ENCODE measurements at regions not wholly inside any gene's neighbourhood (a gene's known extent, or its start where the extent isn't known, plus 50 kb on each side); places are given as distances from the start of the nearest gene placed in this dataset.

DNA sequence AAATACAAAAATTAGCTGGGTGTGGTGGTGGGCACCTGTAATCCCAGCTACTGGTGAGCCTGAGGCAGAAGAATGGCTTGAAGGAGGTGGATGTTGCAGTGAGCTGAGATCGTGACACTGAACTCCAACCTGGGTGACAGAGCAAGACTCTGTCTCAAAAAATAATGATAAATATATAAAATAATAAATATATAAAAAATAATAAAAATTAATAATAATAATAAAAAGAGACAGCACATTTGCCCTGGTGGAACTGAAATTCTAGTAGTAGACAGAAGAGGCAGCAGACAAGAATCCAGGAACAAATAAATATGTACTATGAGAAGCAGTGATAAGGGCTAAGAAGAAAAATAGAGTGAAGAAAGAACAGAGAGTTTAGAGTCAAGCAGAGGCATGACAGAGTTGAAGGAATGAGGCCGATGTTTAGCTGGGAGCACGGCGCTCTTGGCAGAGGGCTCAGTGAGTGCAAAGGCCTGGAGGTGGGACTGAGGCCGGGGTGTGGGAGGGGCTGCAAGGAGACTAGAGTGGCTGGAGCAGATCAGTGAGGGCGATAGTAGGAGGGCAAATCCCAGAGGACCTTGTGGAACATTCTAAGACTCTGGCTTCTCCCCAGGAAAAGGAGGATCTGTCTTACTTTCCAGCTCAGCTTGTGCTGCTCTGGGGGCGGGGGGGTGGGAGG lies 410.3 kb downstream of the MN1 start:
- Histone ChIP-seq H3K4me2 (ENCODE audit: insufficient read depth in 1 of 2, low read depth in 2 of 2, low read length in 2 of 2) (no peak overlapping the region), H4K5ac (ENCODE audit: insufficient read length, low read depth, low read length) (no peak overlapping the region), H2BK12ac (ENCODE audit: low read depth, low read length) (no peak overlapping the region), H2AK5ac (ENCODE audit: low read depth, low read length) (no peak overlapping the region), H3K23ac (ENCODE audit: insufficient read length) (no peak overlapping the region), H3K9ac (replicated peaks in 1 of 4; ENCODE audit: extremely low read depth in 1 of 4, low read depth in 3 of 4, low read length in 3 of 4) (no peak overlapping the region), H4K91ac (replicated peaks; ENCODE audit: insufficient read length, low read length) (no peak overlapping the region), H4K20me1 (replicated peaks in 1 of 2; ENCODE audit: control insufficient read depth in 1 of 2, insufficient read depth in 2 of 2, low read length in 2 of 2) (peaks cover 0 to 2% of the 10 kb centered on the region in 2 experiments), H3K27ac (ENCODE audit: low read depth, low read length) (no peak overlapping the region), H2AFZ (ENCODE audit: low read length) (no peak overlapping the region; the same call in 1 of the 2 replicates), H3K79me2 (ENCODE audit: control insufficient read depth in 1 of 2, insufficient read depth in 2 of 2, low read length in 2 of 2) (no peaks in the 10 kb centered on the region), H3K27me3 (replicated peaks in 1 of 4; ENCODE audit: control insufficient read depth in 3 of 4, extremely low read depth in 1 of 4, insufficient read depth in 3 of 4, low read length in 3 of 4) (no peaks in the 10 kb centered on the region), H3K9me3 (ENCODE audit: insufficient read depth in 2 of 2, low read depth in 1 of 2, low read length in 1 of 2) (no peaks in the 10 kb centered on the region), H3K36me3 (ENCODE audit: control insufficient read depth in 2 of 4, insufficient read depth in 4 of 4, low read length in 3 of 4) (no peaks in the 10 kb centered on the region), H3K79me1 (ENCODE audit: low read depth, low read length) (no peaks in the 10 kb centered on the region), H3K4me3 (ENCODE audit: extremely low read depth in 1 of 4, insufficient read depth in 2 of 4, low read depth in 3 of 4, low read length in 4 of 4) (no peak overlapping the region), H3K56ac (replicated peaks; ENCODE audit: insufficient read length, low read depth, low read length) (no peak overlapping the region), H3K14ac (ENCODE audit: insufficient read length) (no peak overlapping the region), H2BK20ac (ENCODE audit: low read length) (no peak overlapping the region), H3K4me1 (replicated peaks in 1 of 4; ENCODE audit: control insufficient read depth in 3 of 4, insufficient read depth in 4 of 4, low read length in 3 of 4) (no peaks in the 10 kb centered on the region; a peak in 1 of 7 replicates), H3K18ac (ENCODE audit: extremely low read depth, low read length) (no peak overlapping the region), H2BK15ac (ENCODE audit: low read length) (no peak overlapping the region), H2BK120ac (replicated peaks; ENCODE audit: low read depth, low read length) (no peak overlapping the region), H3K23me2 (ENCODE audit: low read depth, low read length) (peaks cover 11% of the 10 kb centered on the region; the same call in 1 of the 2 replicates), H4K8ac (ENCODE audit: extremely low read depth, insufficient read depth, low read length) (no peak overlapping the region; the same call in 1 of the 2 replicates), H3K4ac (replicated peaks; ENCODE audit: insufficient read length, low read depth, low read length) (no peak overlapping the region), H2BK5ac (ENCODE audit: low read depth, low read length) (no peak overlapping the region)
- DNase-seq (ENCODE audit: low read depth in 1 of 2, low spot score in 2 of 2) (no peak), FAIRE-seq (no peak)
- ChIA-PET CTCF (ENCODE audit: partially characterized antibody) (interaction anchor here (1.1 to 2.0 kb wide), 3 partner anchors 9 to 59 kb away, joined by 3 to 11 read pairs (median 8); no protein-coding TSS in a partner anchor), POLR2A (ENCODE audit: partially characterized antibody) (no interaction called here)
- TF ChIP-seq PHF8 (conservative IDR thresholded peaks at IDR 0.05; ENCODE audit: low read depth, low read length), result no peak
- peak in 1 of 2 experiments; percentile 5; a peak in 1 of 4 replicates for TF ChIP-seq RAD21 (IDR thresholded peaks at IDR 0.05 in 1 of 2, conservative IDR thresholded peaks at IDR 0.05 in 1 of 2; ENCODE audit: low read depth in 2 of 2, low read length in 2 of 2)
- 72% methylated on average over 6 of the region's 7 CpGs; no CpG with 5 or more reads in 1 of the 2 experiments for WGBS, 2 experiments (ENCODE audit: extremely low coverage in 1 of 2, insufficient coverage in 1 of 2, insufficient read length in 1 of 2, insufficient replicate concordance in 2 of 2, low coverage in 1 of 2, low lambda C conversion rate in 2 of 2, missing lambda C conversion rate in 1 of 2)

Data from H1 (cell line).